HG02973 (cell line): ENCODE measurements at regions not wholly inside any gene's neighbourhood (a gene's known extent, or its start where the extent isn't known, plus 50 kb on each side); places are given as distances from the start of the nearest gene placed in this dataset.
"Not testable (repeated sequence)": the region's sequence is repeated elsewhere in the genome, so short reads cannot be mapped to it uniquely, and the experiment has no call there.

Experiments
- ATAC-seq: cut with Tn5 transposase; IDR thresholded peaks from one replicate; pipeline ENCODE4 v1.9.1; 2021; ENCODE audit warnings: moderate library complexity; ENCODE audit not compliant: unreplicated experiment

DNA sequence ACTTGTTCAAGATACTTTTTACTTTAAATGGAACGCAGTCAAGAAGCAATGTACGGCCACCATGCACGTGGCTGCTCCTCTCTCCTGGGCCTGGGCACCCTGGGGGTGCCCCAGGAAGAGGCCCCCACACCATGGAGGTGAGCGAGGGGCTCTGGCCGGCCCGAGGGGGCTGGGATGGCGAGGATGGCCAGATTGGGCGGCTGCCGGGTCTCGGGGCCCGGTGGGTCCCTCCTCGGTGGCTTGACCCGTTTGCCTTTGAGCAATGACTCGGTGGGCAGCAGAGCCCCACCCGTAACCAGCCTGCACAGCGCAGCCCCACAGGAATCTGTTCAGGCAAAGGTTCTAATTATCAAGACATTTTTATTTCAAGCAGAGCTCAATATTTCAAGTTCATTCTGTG lies 167.4 kb downstream of the BRD1 start:
- no peak for ATAC-seq

DNA sequence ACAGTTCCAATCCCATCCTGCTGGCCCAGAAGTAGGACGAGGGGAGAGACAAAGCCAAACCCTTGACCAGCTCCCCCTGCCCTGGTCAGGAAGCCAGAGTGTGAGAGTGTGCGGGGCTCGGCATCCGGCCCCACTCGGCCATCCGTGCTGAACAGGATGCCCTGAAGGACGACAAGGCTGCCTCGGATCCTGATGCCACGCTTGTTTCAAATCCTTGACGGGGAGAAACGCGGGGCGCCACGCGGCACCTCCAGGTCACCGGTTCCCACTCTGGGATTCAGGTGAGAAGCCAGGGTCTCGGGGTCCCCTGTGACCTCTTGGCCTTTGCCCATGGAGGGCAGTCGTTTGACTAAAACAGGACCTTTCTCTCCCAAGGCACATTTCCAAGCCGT lies 167.8 kb downstream of the BRD1 start:
- ATAC-seq: no peak

DNA sequence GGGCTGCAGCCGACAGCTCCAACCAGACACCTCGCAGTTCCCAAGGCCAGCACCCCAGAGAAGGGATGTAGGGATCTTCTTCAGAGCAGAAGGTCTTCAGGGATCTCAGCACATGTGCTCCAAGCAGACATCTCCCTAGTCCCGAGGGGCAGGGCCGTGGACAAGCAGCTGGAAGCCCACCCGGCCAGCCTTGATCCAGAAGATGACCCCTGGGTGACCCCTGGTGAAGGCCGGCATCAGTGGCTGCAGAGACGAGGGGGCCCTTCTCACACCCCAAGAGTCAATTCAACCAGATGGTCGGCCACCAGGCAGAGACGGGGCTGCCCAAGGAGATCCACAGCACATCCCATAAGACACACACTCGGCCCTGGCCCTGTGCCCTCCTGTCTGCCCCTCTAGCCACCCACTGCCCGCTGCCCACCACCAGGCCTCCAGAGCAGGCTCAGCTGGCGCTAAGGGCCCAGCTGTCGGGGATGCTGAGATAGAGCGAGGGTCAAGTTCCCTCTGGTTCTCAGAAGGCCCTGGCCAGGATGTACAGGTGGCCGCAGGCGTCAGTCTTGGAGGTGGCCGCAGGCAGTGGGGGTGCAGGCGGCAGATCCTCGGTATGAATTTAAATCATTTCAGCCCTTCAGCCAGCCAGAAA lies 168.3 kb downstream of the BRD1 start:
- ATAC-seq: no peak

DNA sequence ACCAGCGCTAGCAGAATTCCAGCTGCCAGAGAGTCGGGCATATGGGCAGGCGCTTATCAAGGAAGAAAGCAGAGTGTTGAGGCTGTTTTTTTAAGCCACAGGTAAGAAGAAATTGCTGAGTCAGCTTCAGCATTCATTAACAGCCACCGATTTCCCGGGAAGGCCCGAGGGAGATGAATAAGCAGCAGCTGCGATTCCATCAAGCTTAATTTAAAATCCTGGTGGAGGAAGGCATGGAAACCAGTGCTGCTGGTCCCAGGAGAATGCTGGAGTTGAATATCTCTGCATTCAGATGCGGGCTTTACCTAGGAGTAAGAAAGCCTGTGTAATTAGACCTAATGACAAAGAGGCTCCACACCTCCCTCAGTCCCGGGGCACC lies 168.8 kb downstream of the BRD1 start:
- ATAC-seq: no peak

- ATAC-seq: no peak
Measured at GRCh38 chr22:49657974-49658590, 169.6 kb downstream of the BRD1 start.

- no peak for ATAC-seq
Measured at GRCh38 chr22:49657275-49657973, 170.2 kb downstream of the BRD1 start.

GRCh38 chr22:49656883-49657274 lies 170.8 kb downstream of the BRD1 start:
- ATAC-seq: not testable (repeated sequence)

DNA sequence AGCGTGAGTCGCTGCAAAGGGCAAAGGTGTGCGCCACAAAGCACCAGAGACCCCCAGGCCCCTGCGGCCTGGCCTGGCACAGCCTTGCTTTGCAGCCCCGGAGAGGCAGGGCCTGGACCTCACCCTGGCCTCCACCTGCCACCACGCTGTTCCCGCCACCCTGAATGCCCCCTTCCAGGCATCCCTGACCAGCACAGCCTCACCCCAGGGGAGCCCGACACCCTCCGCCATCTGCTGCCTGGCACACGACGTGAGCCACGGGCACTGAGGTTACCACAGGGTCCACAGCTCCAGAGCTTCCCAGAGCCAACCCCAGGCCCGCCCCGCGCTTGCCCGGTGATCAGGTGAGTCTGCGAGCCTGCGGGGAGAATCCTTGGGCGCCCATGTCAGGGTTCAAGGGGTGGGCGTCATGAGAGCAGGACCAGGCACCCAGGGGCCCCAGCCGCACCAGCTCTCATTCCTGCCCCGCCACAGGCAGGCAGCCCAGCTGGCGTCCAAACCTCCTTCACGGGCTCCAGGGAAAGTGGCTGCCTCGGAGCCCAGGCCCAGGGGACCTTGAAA lies 171.3 kb downstream of the BRD1 start:
- ATAC-seq: no peak

DNA sequence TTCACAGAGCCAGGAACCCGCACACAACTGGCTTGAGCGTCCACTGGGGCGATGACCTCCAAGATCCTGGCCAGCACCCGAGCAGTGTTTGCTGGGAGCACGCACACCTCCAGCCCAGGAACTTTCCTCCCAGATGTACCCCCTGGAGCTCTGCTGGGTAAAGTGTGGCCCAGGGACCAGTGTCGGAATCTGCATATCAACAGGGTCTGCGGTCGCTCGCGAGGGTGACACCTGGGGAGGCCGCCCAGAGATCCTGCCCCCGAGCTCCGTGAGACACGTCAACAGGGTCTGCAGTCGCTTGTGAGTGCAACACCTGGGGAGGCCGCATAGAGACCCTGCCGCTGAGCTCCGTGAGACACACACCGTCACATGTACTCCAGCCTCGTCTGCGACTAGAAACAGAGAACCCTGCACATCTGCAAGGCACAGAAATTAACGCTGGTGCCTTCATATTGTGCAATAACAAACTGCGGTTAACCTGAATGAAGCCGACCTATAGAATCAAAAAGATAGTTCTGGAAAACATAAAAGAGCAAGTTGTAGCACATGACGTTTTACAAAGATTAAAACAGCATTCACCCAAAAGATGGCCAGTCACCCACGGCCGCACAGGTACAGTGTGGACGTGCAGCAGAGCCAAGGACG lies 172.4 kb downstream of the BRD1 start:
- no peak for ATAC-seq

GRCh38 chr22:49650336-49651241 lies 177.1 kb downstream of the BRD1 start:
- no peak for ATAC-seq

DNA sequence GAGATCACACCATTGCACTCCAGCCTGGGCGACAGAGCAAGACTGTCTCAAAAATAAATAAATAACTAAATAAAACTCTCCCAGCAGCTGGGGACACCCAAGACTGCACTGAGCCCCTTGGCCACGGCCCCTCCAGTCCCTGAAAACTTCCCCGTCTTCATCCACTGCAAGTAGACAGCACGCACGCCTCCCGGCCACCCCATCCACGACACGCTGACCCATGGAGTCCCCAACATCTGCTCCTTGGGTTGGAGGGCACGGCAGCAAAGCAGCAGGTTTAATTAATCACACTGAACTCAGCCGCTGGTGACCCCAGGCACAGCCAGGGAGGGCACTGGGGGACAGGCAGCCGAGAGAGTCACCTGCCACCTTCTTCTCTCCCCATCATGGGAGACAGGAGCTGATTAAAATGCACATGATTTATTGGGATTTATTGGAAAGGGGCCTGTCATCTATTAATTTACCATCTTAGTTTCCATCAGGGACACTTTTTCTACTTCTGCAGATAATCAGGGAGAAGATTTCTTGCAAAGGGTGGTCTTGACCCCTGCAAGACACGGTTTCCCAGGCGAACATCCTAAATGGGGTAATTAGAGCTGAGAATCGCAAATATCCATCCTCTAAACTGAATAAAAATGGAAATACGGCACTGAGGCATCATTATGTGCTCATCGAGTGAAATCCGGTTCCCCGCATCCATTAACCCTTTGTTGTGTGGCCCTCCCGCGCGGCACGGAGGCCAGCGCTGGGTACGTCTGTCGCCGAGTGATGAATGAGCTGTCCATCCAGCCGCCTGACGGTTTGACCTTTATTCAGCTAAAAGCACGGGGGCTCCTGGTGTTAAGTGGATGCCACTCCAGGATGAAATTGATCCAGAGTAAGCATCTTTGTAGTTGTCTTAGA lies 178.3 kb downstream of the BRD1 start:
- ATAC-seq: no peak

GRCh38 chr22:49648053-49648452 lies 179.6 kb downstream of the BRD1 start:
- ATAC-seq: no peak

DNA sequence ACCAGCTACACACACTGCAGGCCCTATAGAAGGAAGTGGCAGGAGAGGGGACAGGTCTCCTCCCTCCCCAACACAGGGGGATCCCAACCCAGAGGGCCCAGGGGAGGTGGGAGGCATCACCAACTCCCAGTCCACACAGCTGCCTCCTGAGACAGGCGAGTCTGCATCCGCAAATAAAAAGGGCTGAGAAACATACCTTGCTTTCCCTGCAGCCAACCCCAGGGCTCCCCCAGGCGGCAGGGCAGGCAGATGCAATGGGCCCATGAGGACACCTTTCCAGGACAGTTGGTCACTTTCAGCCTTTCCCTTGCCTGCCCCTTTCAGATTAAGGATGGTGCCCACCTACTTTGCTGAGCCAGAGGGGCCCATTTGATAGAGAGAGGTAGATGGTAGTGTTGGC lies 180.0 kb downstream of the BRD1 start:
- ATAC-seq: no peak

- ATAC-seq: no peak
Measured at GRCh38 chr22:49646876-49647275, 180.8 kb downstream of the BRD1 start.

- ATAC-seq: no peak
Measured at GRCh38 chr22:49645791-49646550, 181.7 kb downstream of the BRD1 start.

- ATAC-seq: no peak
Measured at GRCh38 chr22:49645257-49645656, 182.4 kb downstream of the BRD1 start.

DNA sequence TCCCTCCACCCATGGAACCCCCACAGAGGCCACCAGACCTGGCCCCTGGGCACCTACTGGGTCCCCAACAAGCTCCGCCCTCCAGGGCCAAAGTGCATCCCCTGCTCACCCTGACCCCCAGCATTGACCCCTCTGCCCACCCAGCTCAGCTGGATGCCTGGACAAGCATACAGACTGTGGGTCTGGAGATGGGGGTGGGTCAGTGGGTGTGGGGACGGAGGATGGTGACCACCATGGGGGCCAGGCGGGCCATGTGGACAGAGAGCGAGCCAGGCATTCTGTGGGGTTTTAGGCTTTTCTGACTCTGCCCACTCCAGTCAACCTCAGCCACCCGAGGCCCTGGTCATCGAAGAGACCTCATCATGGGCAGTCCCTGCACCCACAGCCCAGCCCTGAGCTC lies 183.7 kb downstream of the BRD1 start:
- no peak for ATAC-seq

- ATAC-seq: no peak
Measured at GRCh38 chr22:49643466-49643865, 184.2 kb downstream of the BRD1 start.

DNA sequence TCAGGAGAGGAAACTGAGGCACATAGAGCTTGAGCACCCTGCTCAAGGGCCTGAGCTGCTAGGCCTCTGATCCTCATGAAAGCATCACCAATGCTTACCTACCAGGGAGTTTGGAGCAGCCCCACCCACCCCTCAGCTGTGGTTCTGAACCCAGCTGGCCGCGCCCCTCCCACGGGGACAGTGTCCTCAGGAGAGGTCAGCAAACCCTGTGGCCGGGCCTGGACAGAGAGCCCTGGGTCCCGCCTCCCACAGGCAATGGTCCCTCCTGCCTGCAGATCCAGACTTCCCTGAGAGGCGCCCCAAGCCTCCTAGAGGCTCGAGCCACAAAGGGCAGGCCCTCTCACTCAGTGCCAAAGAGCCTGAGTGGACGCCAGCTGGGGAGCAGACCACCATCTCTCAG lies 184.9 kb downstream of the BRD1 start:
- ATAC-seq: no peak
